Natural killer cell (primary cell): ENCODE measurements at regions not wholly inside any gene's neighbourhood (a gene's known extent, or its start where the extent isn't known, plus 50 kb on each side); places are given as distances from the start of the nearest gene placed in this dataset.

Source experiments
- ATAC-seq, 3 donors: fragments of 150-1000 bp in 2 of 3; fragments of 200-7000 bp in 1 of 3; cut with Tn5 transposase; 1 replicate in 1 of 3; 2 replicates in 2 of 3; pipeline ENCODE4 v1.10.0; 2021; ENCODE audit warnings: mild to moderate bottlenecking in 2 of 3, moderate library complexity in 2 of 3
- DNase-seq, 2 donors: peaks; one replicate each; pipeline versions ENCODE4 v3.0.0 to v3.0.0-alpha.2; 2013 to 2021; ENCODE audit warnings: mixed read lengths in 1 of 2
- H3K27ac ChIP-seq: one replicate; pipeline ENCODE4 v1.5.1; 2013; ENCODE audit warnings: mild to moderate bottlenecking, low read length
- H3K27me3 ChIP-seq: one replicate; pipeline ENCODE4 v1.6.1; 2013; ENCODE audit warnings: low read length; ENCODE audit not compliant: control insufficient read depth, insufficient read depth
- H3K36me3 ChIP-seq: one replicate; pipeline ENCODE4 v1.6.1; 2013; ENCODE audit warnings: low read length; ENCODE audit not compliant: control insufficient read depth, insufficient read depth
- H3K4me1 ChIP-seq: one replicate; pipeline ENCODE4 v1.6.1; 2013; ENCODE audit warnings: low read length; ENCODE audit not compliant: control insufficient read depth, insufficient read depth
- H3K4me3 ChIP-seq: one replicate; pipeline ENCODE4 v1.5.1; 2013; ENCODE audit warnings: low read length
- H3K9me3 ChIP-seq: one replicate; pipeline ENCODE4 v1.6.1; 2013; ENCODE audit warnings: low read length; ENCODE audit not compliant: control insufficient read depth, insufficient read depth
- H3K27ac Mint-ChIP-seq, 2 donors: one replicate each; pipeline ENCODE4 v1.8.0; 2022; ENCODE audit warnings: mild to moderate bottlenecking in 2 of 2, mixed read lengths in 2 of 2, moderate library complexity in 1 of 2
- H3K27me3 Mint-ChIP-seq, 2 donors: one replicate each; pipeline ENCODE4 v1.8.0; 2022; ENCODE audit warnings: low read depth in 2 of 2, mixed read lengths in 2 of 2
- H3K36me3 Mint-ChIP-seq: one replicate; pipeline ENCODE4 v1.8.0; 2022; ENCODE audit warnings: mixed read lengths
- H3K4me1 Mint-ChIP-seq, 2 donors: one replicate each; pipeline ENCODE4 v1.8.0; 2022; ENCODE audit warnings: mixed read lengths in 2 of 2
- H3K4me3 Mint-ChIP-seq: one replicate; pipeline ENCODE4 v1.8.0; 2022; ENCODE audit warnings: mild to moderate bottlenecking, moderate library complexity, mixed read lengths
- H3K9me3 Mint-ChIP-seq, 2 donors: one replicate each; pipeline ENCODE4 v1.8.0; 2022; ENCODE audit warnings: mixed read lengths in 2 of 2
- WGBS: methylation state at CpG from one replicate; pipeline ENCODE4 v1.1.7; 2013; ENCODE audit warnings: missing lambda C conversion rate; ENCODE audit not compliant: insufficient coverage; 5-methylcytosine and 5-hydroxymethylcytosine counted together
- intact Hi-C: fragments of 100-400 bp; cut with micrococcal nuclease; formaldehyde crosslinking; loops from one replicate; pipeline ENCODE4 v1.14.2; 2022
- TF ChIP-seq, protein P1 (sequence below): fragments of 200-600 bp; IDR thresholded peaks from one replicate; pipeline ENCODE4 v1.8.0; 2022; ENCODE audit warnings: antibody characterized with exemption

DNA sequence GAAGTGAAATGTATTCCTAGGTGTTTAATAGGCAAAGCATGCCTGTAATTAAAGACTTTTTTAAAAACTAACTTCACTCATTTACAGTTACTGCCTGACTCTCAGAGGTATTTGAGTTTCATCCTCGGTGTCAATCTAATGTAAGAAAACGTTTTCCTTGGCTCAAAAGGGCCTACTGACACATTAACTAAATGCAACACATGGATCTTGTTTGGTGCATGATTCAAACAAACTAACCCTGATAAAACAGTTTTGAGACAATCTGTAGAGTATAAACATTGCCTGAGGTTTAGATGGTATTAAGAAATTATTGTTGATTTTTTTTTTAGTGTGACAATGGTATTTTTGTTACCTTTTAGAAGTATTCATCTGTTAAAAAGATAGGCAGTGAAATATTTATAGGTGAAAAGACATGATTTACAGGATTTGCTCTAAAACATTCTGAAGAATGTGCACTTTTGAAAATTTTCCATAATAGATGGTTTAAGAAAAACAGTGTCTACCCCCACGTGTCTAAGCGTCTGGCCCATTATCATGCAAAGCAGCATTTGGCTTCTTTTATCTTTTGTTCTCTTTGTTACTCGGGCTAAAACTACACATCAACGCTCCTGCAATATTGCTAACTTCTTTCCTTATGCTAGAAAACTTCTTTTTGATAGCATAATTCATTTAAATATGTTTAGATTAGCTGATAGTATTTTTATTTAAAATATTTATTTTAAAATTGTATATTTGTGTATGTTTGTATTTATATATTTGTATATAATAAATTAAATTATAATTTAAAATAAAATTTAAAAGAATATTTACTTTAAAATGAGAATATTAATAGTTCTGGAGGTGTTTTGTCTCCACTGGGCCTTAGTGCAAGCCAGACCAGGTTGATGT lies 160.2 kb upstream of the NDUFV2 start:
- DNase-seq (no peak), ATAC-seq (no peak)
- peaks cover 6% of the 10 kb centered on the region for H3K4me1 ChIP-seq
- TF ChIP-seq, protein P1, sequence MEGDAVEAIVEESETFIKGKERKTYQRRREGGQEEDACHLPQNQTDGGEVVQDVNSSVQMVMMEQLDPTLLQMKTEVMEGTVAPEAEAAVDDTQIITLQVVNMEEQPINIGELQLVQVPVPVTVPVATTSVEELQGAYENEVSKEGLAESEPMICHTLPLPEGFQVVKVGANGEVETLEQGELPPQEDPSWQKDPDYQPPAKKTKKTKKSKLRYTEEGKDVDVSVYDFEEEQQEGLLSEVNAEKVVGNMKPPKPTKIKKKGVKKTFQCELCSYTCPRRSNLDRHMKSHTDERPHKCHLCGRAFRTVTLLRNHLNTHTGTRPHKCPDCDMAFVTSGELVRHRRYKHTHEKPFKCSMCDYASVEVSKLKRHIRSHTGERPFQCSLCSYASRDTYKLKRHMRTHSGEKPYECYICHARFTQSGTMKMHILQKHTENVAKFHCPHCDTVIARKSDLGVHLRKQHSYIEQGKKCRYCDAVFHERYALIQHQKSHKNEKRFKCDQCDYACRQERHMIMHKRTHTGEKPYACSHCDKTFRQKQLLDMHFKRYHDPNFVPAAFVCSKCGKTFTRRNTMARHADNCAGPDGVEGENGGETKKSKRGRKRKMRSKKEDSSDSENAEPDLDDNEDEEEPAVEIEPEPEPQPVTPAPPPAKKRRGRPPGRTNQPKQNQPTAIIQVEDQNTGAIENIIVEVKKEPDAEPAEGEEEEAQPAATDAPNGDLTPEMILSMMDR, result no peak
- Mint-ChIP-seq H3K4me1 (no peaks in the 10 kb centered on the region), H3K27me3 (peaks cover under 1 to 12% of the 10 kb centered on the region in 2 donors), H3K36me3 (no peaks in the 10 kb centered on the region), H3K27ac (no peak overlapping the region), H3K4me3 (no peak overlapping the region), H3K9me3 (no peaks in the 10 kb centered on the region)
- no peaks in the 10 kb centered on the region for H3K9me3 ChIP-seq
- H3K4me3 ChIP-seq, result no peak overlapping the region
- H3K36me3 ChIP-seq, result no peaks in the 10 kb centered on the region
- H3K27me3 ChIP-seq, result no peaks in the 10 kb centered on the region
- 85% methylated on average over 5 of the region's 6 CpGs for WGBS
- no peak overlapping the region for H3K27ac ChIP-seq
- intact Hi-C loops, result no loop called here

DNA sequence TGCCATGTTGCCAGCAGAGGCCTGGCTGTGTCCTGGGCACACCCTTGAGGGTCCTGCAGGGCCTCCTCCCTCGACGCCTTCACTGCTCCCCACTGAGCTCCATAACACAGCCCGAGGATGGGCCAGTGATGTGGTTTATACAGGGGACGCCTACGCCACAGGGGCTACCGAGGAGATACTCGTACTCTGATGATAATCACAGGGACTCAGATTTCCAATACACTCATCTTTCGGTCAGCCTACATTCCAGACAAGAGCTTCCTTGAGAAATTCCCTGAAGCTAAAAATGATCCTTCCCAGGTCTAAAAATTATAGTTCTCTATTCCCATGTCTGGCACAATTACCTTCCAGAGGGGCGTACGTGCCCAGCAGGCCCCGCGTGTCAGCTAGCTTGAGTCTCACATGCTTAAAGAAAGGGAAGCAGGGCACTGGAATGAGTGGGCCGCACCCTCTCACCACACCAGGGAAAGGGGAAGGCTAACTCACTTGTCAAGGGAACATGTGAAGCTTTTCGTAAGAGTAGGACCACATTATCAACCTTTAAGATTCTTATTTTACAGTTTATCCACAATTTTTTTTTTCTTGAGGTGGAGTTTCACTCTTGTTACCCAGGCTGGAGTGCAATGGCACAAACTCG lies 159.5 kb upstream of the NDUFV2 start:
- no peak overlapping the region for H3K27ac Mint-ChIP-seq
- Histone ChIP-seq H3K36me3 (no peaks in the 10 kb centered on the region), H3K4me3 (no peak overlapping the region), H3K27me3 (no peaks in the 10 kb centered on the region), H3K27ac (no peak overlapping the region), H3K9me3 (no peaks in the 10 kb centered on the region), H3K4me1 (peaks cover 6% of the 10 kb centered on the region)
- 89% methylated on average over 14 of the region's 15 CpGs for WGBS
- intact Hi-C loops, result no loop called here
- DNase-seq (no peak), ATAC-seq (no peak)
- no peak overlapping the region for H3K4me3 Mint-ChIP-seq
- H3K4me1 Mint-ChIP-seq, result no peaks in the 10 kb centered on the region
- H3K27me3 Mint-ChIP-seq, result peaks cover 0 to 14% of the 10 kb centered on the region in 2 donors
- H3K36me3 Mint-ChIP-seq, result no peaks in the 10 kb centered on the region
- H3K9me3 Mint-ChIP-seq, result no peaks in the 10 kb centered on the region
- TF ChIP-seq, protein P1, result no peak

DNA sequence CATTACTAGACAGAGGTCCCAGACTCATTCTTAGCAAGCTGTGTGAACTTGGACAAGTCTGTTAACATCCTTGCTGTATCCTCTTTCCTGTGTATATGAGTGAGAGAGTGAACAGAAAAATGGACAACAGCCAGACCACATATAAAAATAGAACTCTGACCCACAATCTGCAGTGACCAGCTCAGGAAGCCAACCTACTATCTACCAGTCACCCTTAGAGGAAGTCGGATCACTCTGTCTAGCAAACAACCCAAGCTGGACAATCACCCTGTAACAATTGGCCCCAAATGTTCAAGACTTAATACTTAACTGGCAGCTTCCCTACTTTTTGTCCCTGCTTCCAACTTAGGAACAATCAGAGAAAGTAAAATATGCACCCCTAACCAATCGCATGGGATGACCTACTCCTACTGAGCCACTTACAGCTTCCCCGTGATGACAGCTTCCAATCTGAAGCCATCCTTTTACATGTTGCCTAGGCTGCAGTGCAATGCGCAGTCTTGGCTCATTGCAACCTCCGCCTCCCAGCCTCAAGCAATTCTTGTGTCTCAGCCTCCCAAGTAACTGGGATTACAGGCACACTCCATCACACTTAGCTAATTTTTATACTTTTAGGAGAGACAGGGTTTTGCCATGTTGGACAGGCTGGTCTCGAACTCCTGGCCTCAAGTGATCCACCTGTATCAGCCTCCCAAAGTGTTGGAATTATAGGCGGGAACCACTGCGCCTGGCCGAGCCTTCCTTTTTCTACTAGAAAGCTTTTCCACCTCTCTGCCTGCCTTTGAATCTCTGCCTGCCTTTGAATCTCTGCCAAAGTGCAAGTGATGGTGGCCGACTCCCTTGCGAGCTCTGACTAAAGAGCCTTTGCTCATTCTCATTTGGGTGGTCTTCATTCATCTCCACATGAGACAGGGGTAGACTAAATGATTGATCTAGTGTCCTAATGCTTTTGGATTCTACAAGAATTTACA lies 158.3 kb upstream of the NDUFV2 start:
- ATAC-seq (no peak), DNase-seq (no peak)
- no peak overlapping the region for H3K27ac ChIP-seq
- TF ChIP-seq, protein P1, result no peak
- H3K9me3 ChIP-seq, result no peaks in the 10 kb centered on the region
- no peaks in the 10 kb centered on the region for H3K27me3 ChIP-seq
- H3K36me3 ChIP-seq, result no peaks in the 10 kb centered on the region
- Mint-ChIP-seq H3K4me3 (no peak overlapping the region), H3K27ac (no peak overlapping the region), H3K4me1 (peaks cover 0 to 4% of the 10 kb centered on the region in 2 donors), H3K36me3 (no peaks in the 10 kb centered on the region), H3K27me3 (peaks cover 0 to 20% of the 10 kb centered on the region in 2 donors), H3K9me3 (no peaks in the 10 kb centered on the region)
- H3K4me3 ChIP-seq, result no peak overlapping the region
- intact Hi-C loops, result no loop called here
- peaks cover 6% of the 10 kb centered on the region for H3K4me1 ChIP-seq
- WGBS, result 89% methylated on average over 11 of the region's 11 CpGs
